ENCODE measurements at regions not wholly inside any gene's neighbourhood (a gene's known extent, or its start where the extent isn't known, plus 50 kb on each side); places are given as distances from the start of the nearest gene placed in this dataset.

- TF ChIP-seq EZH2 (IDR thresholded peaks at IDR 0.05; ENCODE audit: low read depth), result no peak
- no peak for TF ChIP-seq CTCF (conservative IDR thresholded peaks at IDR 0.05)
- Histone ChIP-seq H3K79me2 (ENCODE audit: low read depth) (no peaks in the 10 kb centered on the region), H3K27me3 (ENCODE audit: insufficient read depth, low read depth) (no peaks in the 10 kb centered on the region), H2AFZ (no peak overlapping the region), H3K4me1 (replicated peaks; ENCODE audit: insufficient read depth) (no peaks in the 10 kb centered on the region), H3K36me3 (ENCODE audit: low read depth) (no peaks in the 10 kb centered on the region), H3K27ac (no peak overlapping the region), H3K4me3 (no peak overlapping the region), H3K9me3 (ENCODE audit: insufficient read depth, low read depth) (no peaks in the 10 kb centered on the region; the same call in 1 of the 2 replicates), H3F3A (ENCODE audit: insufficient read depth, low read depth) (no peaks in the 10 kb centered on the region), H3K9me2 (ENCODE audit: insufficient read depth) (no peaks in the 10 kb centered on the region), H4K20me1 (ENCODE audit: insufficient read depth) (no peaks in the 10 kb centered on the region), H3K4me2 (no peak overlapping the region)
- no peak for DNase-seq
- no TSS peak for BruUV-seq (replicated peaks)
- CTCF ChIA-PET, result no interaction called here
- POLR2A ChIA-PET (ENCODE audit: unreplicated experiment), result no interaction called here
- intact Hi-C loops (cut with micrococcal nuclease; ENCODE audit: unreplicated experiment), result no loop called here
Observed at GRCh38 chr13:38090913-38091312, 221.3 kb upstream of the TRPC4 start.

GRCh38 chr13:38086721-38087120 lies 217.1 kb upstream of the TRPC4 start:
- Histone ChIP-seq H3K27me3 (ENCODE audit: insufficient read depth, low read depth) (no peaks in the 10 kb centered on the region), H3K4me3 (no peak overlapping the region), H4K20me1 (ENCODE audit: insufficient read depth) (no peaks in the 10 kb centered on the region), H3K79me2 (ENCODE audit: low read depth) (no peaks in the 10 kb centered on the region), H3K4me2 (no peak overlapping the region), H3K9me3 (ENCODE audit: insufficient read depth, low read depth) (no peaks in the 10 kb centered on the region; the same call in 1 of the 2 replicates), H3K9me2 (ENCODE audit: insufficient read depth) (no peaks in the 10 kb centered on the region), H3F3A (ENCODE audit: insufficient read depth, low read depth) (no peaks in the 10 kb centered on the region), H3K36me3 (ENCODE audit: low read depth) (no peaks in the 10 kb centered on the region), H3K27ac (no peak overlapping the region), H3K4me1 (replicated peaks; ENCODE audit: insufficient read depth) (no peaks in the 10 kb centered on the region), H2AFZ (no peak overlapping the region)
- no TSS peak for BruUV-seq (replicated peaks)
- ChIA-PET POLR2A (ENCODE audit: unreplicated experiment) (no interaction called here), CTCF (no interaction called here)
- DNase-seq, result no peak
- TF ChIP-seq CTCF (conservative IDR thresholded peaks at IDR 0.05) (no peak), EZH2 (IDR thresholded peaks at IDR 0.05; ENCODE audit: low read depth) (no peak)
- intact Hi-C loops (cut with micrococcal nuclease; ENCODE audit: unreplicated experiment), result no loop called here

GRCh38 chr13:38086013-38086412 lies 216.4 kb upstream of the TRPC4 start:
- Histone ChIP-seq H3K4me3 (no peak overlapping the region), H3K79me2 (ENCODE audit: low read depth) (no peaks in the 10 kb centered on the region), H3K27me3 (ENCODE audit: insufficient read depth, low read depth) (no peaks in the 10 kb centered on the region), H4K20me1 (ENCODE audit: insufficient read depth) (no peaks in the 10 kb centered on the region), H3K4me2 (no peak overlapping the region), H3K9me3 (ENCODE audit: insufficient read depth, low read depth) (no peaks in the 10 kb centered on the region; the same call in 1 of the 2 replicates), H3K9me2 (ENCODE audit: insufficient read depth) (no peaks in the 10 kb centered on the region), H3K36me3 (ENCODE audit: low read depth) (no peaks in the 10 kb centered on the region), H2AFZ (no peak overlapping the region), H3F3A (ENCODE audit: insufficient read depth, low read depth) (no peaks in the 10 kb centered on the region), H3K4me1 (replicated peaks; ENCODE audit: insufficient read depth) (no peaks in the 10 kb centered on the region), H3K27ac (no peak overlapping the region)
- CTCF ChIA-PET, result no interaction called here
- POLR2A ChIA-PET (ENCODE audit: unreplicated experiment), result no interaction called here
- TF ChIP-seq EZH2 (IDR thresholded peaks at IDR 0.05; ENCODE audit: low read depth) (no peak), CTCF (conservative IDR thresholded peaks at IDR 0.05) (no peak)
- no peak for DNase-seq
- intact Hi-C loops (cut with micrococcal nuclease; ENCODE audit: unreplicated experiment), result no loop called here
- BruUV-seq (replicated peaks), result no TSS peak
